ENCODE measurements at regions not wholly inside any gene's neighbourhood (a gene's known extent, or its start where the extent isn't known, plus 50 kb on each side); places are given as distances from the start of the nearest gene placed in this dataset.

GRCh38 chr6:40282986-40283385 lies 304.2 kb downstream of the LRFN2 start:
- no peak for TF ChIP-seq CTCF (IDR thresholded peaks at IDR 0.05 in 8 of 11, conservative IDR thresholded peaks at IDR 0.05 in 3 of 11)
- no peak for TF ChIP-seq POLR2AphosphoS5 (IDR thresholded peaks at IDR 0.05)
